Umbilical cord (tissue), 1 donor: ENCODE measurements at regions not wholly inside any gene's neighbourhood (a gene's known extent, or its start where the extent isn't known, plus 50 kb on each side); places are given as distances from the start of the nearest gene placed in this dataset.

Source experiments
- DNase-seq: peaks from one replicate; pipeline ENCODE4 v3.0.0-alpha.2; 2015; ENCODE audit warnings: low spot score

DNA sequence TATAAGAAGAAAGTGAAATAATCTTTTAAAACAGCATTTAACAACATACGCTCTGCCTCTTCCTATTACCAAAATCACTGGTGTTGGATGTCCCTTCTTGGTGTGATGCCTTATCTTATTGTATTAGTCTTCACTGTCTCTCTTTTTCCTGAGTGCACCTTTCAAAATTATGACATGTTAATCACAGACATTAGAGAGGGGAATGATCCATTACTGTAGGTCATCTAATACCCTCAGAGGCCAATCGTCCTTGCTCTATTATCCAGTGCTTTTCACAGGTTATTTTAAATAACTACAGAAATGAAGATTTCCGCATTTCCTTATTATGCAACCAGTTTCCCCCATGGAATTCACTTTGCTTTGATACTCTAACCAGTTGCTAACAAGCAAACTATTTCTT is 1292.7 kb downstream of the MAT2B start:
- no peak for DNase-seq

DNA sequence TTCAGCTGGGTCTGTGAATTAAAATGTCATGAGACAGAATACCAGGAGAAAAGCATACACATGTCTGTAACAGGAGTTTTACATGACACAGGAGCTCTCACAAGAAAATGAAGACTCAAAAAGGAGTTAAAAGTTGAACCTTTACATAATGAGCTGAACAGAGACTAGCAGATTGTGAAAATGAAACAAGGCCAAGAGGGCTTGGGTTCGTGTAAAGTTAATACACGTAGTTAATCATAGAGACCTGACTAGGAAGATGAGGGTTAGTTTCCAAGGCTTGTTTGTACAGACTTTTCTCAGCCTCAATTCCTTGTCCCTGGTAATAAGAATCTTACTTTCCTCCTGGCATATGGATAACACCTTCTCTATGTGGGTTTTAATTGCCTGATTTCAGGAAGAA is 1294.0 kb downstream of the MAT2B start:
- DNase-seq, result no peak

DNA sequence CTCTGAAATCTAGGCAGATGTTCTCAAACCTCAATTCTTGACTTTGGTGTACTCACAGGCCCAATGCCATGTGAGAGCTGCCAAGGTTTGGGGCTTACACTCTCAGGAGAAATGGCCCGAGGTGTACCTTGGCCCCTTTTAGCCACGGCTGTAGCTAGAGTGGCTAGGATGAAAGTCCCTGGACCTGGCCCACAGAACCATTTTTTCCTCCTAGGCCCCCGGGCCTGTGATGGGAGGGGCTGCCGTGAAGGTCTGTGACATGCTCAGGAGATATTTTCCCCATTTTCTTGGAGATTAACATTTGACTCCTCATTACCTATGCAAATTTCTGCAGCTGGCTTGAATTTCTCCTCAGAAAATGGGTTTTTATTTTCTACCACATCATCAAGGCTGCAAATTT is 1296.5 kb downstream of the MAT2B start:
- no peak for DNase-seq

DNA sequence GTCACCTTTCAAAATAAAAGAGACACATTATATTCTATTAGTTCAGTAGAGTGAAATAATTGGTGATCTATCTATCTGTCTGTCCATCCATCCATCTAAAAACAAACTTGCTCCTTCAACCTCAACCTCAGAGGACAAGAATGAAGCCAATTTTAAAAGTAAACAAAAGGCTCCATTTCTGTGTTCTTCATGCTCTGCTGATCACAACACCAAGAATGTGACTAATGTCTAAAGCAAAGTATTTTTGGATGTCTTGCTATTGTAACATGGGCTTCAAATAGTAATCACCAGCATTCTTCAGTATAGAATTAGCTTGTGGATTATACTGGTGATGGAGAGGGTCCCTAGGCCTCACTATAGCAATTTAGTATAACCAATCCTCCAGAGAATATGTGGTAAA is 1304.4 kb downstream of the MAT2B start:
- no peak for DNase-seq

DNA sequence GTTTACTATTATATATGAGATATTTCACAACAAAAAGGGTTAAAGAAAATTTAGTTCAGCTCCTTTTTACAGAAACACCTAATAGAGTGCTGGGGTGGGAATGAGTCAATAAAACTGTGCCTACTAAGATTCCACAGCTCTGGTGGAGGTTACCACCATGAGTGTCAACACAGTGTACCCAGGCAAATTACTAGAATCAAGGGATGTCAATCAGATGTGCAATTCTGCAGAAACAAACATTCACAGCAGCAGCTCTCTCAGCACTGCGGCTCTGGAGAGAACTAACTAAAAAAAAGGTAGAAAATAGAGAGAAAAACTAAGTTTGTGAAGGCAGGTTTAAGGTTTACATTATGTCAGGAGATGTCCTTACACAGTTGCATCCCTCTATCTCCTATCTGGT is 1313.0 kb downstream of the MAT2B start:
- DNase-seq, result no peak

DNA sequence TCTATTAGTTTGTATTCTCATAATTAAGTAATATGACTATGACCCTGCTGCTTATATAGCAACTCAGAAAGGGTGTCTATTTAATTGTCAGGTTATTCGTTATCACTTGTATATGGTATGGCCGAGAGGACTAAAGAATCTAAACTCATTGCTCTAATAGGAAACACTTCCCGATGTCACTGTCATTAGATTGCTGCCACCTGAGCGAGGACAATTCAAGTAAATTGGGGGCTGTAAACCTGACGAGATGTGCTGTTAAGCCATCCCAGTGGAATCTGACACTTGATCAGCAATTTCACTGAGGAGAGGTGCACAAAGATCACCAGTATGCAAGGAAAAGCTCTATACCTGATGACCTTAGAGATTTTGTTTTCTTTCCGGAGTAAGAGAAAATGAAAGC is 1319.3 kb downstream of the MAT2B start:
- no peak for DNase-seq

DNA sequence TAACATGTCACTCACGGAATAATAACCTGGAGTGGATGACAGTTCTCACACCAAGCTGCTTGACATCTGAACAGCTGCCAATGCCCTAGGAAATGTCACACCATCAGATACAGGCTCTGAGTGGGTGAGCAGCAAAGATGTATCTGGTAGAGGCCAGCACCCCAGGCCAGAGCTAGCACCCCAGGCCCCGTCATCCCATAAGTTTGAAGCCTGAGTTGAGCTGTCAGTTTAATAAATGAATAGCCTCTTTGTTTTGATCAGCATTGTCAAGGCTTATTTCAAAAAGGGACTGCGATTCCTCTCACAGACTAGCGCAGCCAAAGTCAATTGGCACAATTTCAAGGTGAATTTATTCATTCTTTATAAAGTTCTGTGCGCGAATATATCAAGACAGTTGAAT is 1327.1 kb downstream of the MAT2B start:
- DNase-seq, result no peak

DNA sequence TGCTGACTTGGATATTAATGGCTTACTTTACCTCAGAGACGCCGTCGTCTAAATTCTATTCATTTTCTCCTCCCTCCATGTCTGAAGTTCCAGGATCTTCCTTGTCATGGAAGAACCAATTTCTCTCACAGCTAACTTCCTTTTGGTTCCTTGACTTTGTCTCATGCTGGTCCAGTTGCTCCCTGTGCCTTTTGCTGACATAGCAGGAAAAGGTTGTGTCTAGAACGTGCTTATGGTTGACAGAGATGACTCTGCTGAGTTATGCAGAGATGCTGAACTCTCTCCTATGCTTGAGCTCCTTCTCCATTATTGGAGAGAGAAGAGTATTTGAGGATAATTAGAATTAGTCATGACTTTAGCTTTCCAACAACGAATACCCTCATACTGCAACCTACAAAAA is 1338.9 kb downstream of the MAT2B start:
- DNase-seq, result no peak

DNA sequence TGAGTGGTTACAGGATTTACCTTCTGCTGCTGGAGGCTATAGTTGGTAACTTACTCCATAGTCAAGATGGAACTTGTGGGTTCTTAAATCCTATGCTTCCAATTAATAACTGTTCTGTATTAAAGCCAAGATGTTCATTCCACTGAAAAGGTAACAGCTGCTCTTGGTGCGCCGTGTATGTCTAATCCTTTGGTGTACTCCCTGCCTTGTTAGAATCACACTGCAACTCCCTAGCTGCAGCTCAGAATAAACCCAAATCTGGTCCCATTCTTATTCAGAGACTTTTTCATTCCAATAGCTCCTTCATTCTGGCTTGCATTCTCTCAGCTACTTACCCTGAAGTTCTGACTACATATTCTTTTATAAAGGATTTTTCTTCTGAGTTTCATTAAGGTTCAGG is 1355.5 kb downstream of the MAT2B start:
- no peak for DNase-seq

DNA sequence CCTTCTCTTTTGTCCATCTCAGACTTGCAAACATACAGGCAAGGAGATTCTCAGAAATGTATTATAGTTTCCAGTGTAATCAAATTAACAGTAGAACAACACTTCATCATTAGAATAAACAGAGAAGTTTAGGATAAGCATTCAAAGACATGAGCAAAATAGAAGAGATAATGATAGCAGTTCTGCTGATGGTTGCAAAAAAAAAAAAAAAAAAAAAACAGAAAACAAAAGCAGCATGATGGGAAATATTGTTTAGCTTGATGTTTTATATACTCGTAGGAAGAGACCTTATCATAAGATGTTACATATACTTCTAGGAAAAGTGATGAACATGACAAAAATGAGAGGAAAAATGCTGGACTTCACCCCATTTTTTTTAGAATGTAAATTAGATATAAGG is 1356.2 kb downstream of the MAT2B start:
- DNase-seq, result no peak

DNA sequence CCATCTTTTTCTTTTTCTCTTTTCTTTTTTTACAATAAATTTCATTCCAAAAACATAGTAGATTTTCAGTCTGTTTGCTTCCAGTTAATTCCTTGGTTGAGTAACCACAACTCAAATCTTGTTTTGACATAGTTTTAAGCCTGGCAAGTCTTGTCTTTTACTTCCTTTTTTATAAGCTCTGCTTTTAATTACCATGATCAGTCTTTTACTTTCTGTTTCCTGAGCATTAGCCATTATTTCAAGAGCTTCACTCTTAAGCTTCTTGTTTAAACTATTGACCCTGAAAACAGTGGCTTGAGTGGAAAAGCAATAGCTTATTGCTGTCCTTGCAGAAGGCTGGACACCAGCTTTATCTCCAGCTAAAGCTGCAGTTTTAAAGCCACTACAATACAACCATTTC is 1363.3 kb downstream of the MAT2B start:
- peak; percentile 11 for DNase-seq

DNA sequence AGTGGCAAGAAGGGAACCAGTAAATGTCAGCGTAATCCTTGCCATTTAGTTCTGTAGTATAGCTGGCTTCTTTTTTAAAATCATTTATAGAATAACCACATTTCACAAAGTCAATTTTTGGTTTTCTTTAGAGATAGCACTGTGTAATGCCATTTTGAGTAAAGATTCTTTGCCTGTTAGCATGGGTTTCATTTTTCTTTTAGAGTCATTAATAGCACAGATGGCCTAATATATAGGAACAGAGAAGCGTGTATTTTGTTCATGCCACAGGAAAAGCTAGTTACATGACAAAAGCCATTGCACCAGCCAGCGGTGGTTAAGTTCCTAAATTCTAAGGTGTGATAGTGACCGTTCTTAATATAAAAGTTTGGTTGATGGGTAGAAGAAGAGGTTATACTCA is 1363.9 kb downstream of the MAT2B start:
- DNase-seq, result no peak

DNA sequence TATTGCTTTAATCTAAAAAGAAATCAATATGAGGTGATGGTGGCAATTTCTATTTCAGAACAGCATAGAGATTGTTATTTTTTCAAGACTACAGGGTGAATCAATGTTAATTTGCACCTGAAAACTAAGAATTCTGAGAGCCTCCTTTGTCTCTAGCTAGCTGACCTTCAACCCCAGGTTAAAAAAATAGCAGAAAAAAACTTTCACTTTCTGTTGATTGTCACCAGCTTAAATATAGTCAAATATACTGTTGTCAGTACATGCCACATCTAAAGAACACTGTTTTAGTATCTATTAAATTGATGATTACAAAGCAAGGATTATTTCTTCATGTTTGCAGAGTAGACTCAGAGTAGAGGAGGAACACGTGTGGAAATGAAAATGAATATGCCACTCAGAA is 1371.4 kb downstream of the MAT2B start:
- no peak for DNase-seq

DNA sequence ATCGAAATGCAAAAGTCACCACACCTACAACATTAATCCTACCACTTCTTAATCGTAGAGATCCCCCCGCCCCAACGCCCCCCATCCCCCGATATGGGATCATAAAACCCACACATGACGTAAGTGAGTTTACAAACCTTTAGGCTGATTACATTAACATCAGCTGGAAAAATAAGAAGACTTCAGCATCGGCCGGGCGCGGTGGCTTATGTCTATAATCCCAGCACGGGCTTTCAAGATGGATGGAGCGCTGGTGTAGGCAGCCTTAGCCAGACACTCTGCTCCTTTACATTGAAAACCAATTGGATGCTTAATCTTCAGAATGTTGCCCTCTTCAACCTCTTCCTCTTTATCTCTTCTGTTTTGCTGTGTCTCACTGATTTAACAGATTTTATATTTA is 1376.0 kb downstream of the MAT2B start:
- DNase-seq, result no peak

DNA sequence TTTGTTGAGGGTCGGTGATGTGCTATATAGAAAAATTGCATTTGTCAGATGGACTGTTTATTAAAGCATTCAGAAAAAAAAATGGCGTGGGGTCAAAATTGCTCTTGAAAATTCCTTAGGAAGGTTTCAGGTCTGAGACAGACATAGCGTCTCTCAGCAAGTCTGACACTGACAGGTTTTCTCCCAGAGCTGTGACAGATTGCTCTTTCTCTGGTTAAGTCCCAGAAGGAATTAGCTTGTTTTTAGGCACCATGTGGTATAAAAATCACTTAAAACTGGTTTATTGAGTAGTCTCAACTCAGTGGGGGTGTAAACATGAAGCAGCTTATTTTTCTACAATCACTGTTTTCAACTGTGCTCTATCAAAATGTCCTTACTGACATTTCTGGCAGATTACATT is 1379.8 kb downstream of the MAT2B start:
- DNase-seq, result no peak

DNA sequence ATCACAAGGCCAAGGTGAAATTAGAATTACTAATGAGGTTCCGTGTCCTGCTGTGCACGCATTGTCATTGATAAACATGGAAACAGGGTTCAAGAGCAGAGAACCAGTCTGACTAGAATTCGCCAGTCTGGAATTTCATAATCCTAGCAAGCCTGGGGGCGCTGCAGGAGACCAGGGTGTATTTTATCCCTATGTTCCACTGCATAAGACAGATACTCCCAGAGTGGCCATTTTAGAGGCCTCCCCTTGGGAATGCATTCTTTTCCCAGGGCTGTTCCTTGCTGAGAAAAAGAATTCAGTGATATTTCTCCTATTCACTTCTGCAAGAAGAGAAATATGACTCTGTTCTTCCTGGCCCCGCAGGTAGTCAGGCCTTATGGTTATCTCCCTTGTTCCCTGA is 1387.7 kb downstream of the MAT2B start:
- DNase-seq, result no peak

DNA sequence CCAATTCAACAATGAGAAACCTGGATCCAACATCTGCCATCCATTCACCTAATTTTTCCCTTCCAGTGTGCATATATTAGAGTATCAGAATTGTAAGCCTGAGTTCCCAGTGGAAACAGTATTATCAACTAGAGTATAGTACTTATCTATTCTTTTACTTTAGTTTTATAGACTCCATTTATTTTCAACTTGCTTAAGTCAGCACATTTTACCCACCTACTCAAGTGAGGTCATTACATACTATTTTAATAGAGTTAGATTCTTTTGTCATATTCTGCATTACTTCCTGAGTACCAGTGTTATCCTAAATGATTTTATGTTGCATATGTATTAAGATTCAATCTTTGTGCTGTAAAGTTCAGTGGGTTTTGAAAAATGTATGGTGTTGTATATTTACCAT is 1393.3 kb downstream of the MAT2B start:
- DNase-seq, result no peak

DNA sequence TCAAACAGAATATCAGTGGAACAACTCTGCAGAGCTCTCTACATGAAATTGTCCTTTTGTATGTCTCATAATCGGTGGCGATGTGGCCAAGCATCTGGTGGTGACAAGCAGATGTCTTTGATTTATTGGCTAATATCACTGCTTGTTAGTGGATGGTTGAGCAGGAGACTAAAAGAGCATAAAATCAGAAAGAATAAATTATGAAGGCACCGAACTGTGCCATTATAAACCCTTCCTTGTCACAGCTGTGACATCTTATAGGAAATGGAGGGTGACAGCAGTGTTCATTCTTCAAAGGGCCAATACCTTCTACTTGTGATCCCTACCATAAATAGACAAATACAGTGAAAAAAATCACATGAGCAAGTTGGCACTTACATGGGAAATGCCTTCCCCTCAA is 1404.3 kb downstream of the MAT2B start:
- DNase-seq, result no peak

DNA sequence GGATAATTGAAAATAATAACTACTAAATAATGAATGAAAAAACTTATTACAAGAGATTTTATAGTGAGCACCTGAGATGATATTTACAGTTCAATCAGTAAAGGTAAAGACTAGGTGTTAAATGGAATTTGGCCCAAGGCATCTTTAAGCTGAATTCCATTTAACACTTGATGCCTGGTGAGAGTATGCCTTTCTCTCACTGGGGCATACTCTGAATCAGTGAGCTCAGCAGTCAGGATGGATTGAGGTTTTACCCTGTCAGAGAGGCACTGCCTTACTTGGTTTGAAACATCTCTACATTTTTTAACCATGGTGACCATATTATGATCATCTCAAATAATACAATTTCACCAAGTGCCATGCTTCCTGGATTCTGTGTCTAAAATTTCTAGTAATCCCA is 1416.3 kb downstream of the MAT2B start:
- DNase-seq, result no peak

DNA sequence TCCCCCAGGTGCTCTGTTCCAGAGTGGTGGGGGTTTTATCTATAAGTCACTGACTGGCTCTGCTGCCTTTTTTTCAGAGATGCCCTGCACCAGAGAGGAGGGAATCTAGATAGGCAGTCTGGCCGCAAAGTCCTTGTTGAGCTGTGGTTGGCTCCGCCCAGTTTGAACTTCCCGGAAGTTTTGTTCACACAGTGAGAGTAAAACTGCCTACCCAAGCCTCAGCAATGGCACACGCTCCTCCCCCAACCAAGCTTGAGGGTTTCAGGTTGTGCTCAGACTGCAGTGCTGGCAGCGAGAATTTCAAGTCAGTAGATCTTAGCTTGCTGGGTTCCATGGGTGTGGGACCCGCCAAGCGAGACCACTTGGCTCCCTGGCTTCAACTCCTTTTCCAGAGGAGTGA is 1428.6 kb downstream of the MAT2B start:
- DNase-seq, result no peak

DNA sequence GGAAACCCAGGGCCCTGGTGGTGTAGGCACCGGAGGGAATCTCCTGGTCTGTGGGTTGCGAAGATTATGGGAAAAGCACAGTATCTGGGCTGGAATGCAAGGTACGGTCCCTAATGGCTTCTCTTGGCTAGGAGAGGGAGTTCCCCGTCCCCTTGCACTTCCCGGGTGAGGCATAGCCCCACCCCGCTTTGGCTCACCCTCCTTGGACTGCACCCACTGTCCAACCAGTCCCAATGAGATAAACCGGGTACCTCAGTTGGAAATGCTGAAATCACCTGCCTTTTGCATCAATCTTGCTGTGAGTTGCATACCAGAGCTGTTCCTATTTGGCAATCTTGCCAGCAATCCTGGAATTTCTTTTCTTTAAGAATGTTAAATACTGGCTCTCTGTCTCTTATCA is 1429.1 kb downstream of the MAT2B start:
- peak; percentile 10 for DNase-seq

DNA sequence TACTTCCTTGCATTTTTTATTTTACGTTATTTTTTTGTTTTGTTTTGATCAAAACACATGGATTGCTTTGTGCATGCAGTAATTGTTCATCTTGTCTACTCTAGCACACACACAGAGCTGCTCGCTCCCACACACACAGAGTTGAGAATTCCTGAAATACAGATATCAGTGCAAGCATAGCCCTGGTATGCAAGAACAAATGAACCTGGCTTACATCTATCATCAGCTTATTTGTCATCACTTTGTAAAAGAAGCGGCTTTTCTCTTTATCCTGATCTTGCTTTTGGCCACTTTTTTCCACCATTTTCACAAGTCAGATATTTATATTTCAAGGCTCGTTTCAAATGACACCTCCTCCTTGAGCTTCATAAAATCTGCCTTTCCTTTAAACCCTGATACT is 1435.7 kb downstream of the MAT2B start:
- DNase-seq, result peak; percentile 80

DNA sequence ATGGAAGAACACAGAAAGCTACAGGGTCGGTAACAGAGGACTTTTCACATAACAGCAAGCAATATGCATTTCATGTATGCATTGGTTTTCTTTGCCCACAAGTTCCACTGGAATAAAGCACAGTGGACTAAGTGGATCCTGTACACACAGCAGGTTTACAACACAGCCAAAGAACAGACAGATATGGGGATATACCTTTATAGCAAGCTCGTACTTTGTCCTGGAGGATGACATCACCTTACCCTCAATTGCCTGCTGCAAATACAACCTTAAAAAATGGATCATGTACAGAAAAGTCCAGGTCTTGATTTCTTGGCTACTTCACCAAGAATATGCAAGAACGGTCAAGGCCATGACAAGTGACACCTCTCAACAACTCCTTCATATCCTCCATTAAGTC is 1445.5 kb downstream of the MAT2B start:
- no peak for DNase-seq

DNA sequence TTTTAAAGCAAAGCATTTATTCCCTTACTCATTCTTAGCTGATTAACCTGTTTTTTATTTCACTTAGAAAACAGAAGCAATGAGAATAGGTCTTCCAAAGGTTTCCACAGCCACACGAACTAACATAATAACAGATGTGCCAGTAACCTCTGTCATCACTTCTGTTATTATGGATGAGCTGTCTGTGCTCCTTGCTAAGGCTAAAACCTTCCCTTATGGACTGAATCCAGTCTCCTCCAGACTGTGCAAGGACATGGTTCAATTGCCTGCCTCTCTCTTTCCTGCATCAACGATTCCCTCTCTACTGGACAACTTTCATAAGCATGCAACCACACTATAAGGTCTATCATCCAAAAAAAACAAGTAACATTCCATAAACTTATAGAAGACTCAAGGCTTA is 1446.2 kb downstream of the MAT2B start:
- no peak for DNase-seq

DNA sequence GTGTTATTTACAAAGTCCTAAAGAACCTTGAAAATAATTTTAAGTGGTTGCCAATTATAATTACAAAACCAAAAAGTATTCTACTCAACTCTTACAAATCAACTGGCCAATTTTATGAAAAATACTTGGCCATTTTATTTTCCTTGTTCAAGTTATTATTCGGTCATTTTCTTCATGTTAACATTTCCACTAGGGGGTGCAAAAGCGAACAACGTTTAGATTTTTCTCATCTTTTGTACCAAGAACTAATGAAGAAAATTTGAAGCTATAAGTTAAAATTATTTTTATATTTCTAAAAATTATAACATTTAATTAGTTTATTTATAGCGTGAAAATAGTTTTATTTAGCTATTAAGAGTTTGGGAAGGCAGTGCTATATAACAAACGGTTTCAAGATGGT is 1453.3 kb downstream of the MAT2B start:
- no peak for DNase-seq
